Lung (tissue), 11 donors: ENCODE measurements at regions not wholly inside any gene's neighbourhood (a gene's known extent, or its start where the extent isn't known, plus 50 kb on each side); places are given as distances from the start of the nearest gene placed in this dataset.

Experiments
- ATAC-seq: fragments of 200-7000 bp; cut with Tn5 transposase; one replicate; pipeline ENCODE4 v1.9.1; 2020; ENCODE audit warnings: moderate number of reproducible peaks; ENCODE audit not compliant: insufficient read depth, low FRiP score
- DNase-seq, 3 donors: peaks; one replicate each; pipeline ENCODE4 v3.0.0-alpha.2; 2013 to 2017
- H3K27ac ChIP-seq, 2 donors: one replicate each; pipeline ENCODE4 v1.5.1; 2013; ENCODE audit warnings: mild to moderate bottlenecking in 2 of 2, moderate library complexity in 2 of 2, control low read depth in 1 of 2, inconsistent platforms in 1 of 2, low read depth in 1 of 2, low read length in 1 of 2
- H3K27me3 ChIP-seq, 3 donors: one replicate each; pipeline ENCODE4 v1.5.1; 2013; ENCODE audit warnings: low read length in 2 of 3; ENCODE audit not compliant: control insufficient read depth in 3 of 3, insufficient read depth in 3 of 3
- H3K36me3 ChIP-seq, 4 donors: one replicate each; pipeline ENCODE4 v1.5.1; 2013; ENCODE audit warnings: low read length in 4 of 4, mild to moderate bottlenecking in 1 of 4, moderate library complexity in 1 of 4; ENCODE audit not compliant: control insufficient read depth in 4 of 4, insufficient read depth in 4 of 4
- H3K4me1 ChIP-seq, 5 donors: one replicate each; pipeline ENCODE4 v1.5.1; 2013; ENCODE audit warnings: low read length in 5 of 5, mild to moderate bottlenecking in 2 of 5, moderate library complexity in 1 of 5; ENCODE audit not compliant: control insufficient read depth in 5 of 5, insufficient read depth in 5 of 5
- H3K4me3 ChIP-seq: one replicate; pipeline ENCODE4 v1.5.1; 2013; ENCODE audit warnings: mild to moderate bottlenecking, control low read depth, moderate library complexity
- H3K9ac ChIP-seq, 2 donors: one replicate each; pipeline ENCODE4 v1.5.1; 2013; ENCODE audit warnings: low read length in 2 of 2, control low read depth in 1 of 2; ENCODE audit not compliant: insufficient read depth in 1 of 2
- H3K9me3 ChIP-seq, 4 donors: one replicate each; pipeline ENCODE4 v1.5.1; 2013; ENCODE audit warnings: low read length in 3 of 4, mild to moderate bottlenecking in 1 of 4, moderate library complexity in 1 of 4; ENCODE audit not compliant: control insufficient read depth in 4 of 4, insufficient read depth in 3 of 4
- WGBS, 2 donors: extraction: QIAGEN DNeasy Blood & Tissue Kit; methylation state at CpG; one replicate each; pipeline ENCODE4 v1.1.7; 2013; 5-methylcytosine and 5-hydroxymethylcytosine counted together
- TF ChIP-seq, protein P1 (sequence below): IDR thresholded peaks from 2 replicates; pipeline ENCODE4 v1.5.1; 2012; ENCODE audit warnings: mild to moderate bottlenecking; ENCODE audit errors: control extremely low read depth, extremely low read depth
- donor health status: control.
- donor health status: control.
- donor health status: Bipolar disorder and iron deficiency.
- donor health status: healthy.
- donor health status: DM: yes; HTN: yes; CAD: no.

DNA sequence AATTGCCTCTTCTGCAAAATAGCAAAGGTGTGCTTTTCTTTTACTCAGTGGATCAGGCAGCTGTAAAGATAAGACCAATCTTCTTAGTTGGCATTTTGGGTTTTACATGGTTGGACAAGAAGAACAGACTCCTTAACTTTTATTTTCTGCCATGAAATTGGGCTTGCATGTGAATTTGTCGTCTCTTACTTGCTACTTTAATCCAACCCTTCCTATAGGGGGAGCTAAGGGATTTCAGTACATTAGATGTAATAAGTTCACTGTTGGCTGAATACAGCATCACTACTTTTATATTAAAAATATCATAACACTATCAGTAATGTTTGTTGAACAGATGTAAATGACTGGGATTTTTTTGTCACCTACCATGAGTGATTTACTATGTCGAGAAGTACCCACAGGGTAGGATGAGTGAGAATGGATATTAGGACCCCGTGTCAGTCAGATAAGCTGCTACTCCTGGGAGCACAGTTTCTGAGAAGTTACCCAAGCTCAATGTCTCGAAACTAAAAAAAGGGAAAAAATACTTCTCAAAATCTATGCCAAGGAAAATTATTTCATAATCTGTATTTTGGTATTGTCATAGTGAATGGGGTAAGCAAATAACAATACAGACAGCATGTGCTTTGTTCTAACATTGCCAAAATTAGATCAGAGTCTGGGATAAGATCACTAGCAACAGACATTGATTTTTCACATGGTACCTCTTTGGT lies 127.4 kb upstream of the AGR3 start:
- no peaks in the 10 kb centered on the region for H3K9me3 ChIP-seq
- H3K36me3 ChIP-seq = no peaks in the 10 kb centered on the region
- no peak overlapping the region for H3K4me3 ChIP-seq
- H3K9ac ChIP-seq = no peak overlapping the region
- peak; percentile 54 for ATAC-seq
- no peaks in the 10 kb centered on the region for H3K4me1 ChIP-seq
- H3K27ac ChIP-seq = no peak overlapping the region
- no peaks in the 10 kb centered on the region for H3K27me3 ChIP-seq
- 48% methylated on average over 4 of the region's 4 CpGs for WGBS, 2 donors
- DNase-seq = peak in 1 of 3 donors; percentile 21
- TF ChIP-seq, protein P1, sequence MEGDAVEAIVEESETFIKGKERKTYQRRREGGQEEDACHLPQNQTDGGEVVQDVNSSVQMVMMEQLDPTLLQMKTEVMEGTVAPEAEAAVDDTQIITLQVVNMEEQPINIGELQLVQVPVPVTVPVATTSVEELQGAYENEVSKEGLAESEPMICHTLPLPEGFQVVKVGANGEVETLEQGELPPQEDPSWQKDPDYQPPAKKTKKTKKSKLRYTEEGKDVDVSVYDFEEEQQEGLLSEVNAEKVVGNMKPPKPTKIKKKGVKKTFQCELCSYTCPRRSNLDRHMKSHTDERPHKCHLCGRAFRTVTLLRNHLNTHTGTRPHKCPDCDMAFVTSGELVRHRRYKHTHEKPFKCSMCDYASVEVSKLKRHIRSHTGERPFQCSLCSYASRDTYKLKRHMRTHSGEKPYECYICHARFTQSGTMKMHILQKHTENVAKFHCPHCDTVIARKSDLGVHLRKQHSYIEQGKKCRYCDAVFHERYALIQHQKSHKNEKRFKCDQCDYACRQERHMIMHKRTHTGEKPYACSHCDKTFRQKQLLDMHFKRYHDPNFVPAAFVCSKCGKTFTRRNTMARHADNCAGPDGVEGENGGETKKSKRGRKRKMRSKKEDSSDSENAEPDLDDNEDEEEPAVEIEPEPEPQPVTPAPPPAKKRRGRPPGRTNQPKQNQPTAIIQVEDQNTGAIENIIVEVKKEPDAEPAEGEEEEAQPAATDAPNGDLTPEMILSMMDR = peak; percentile 24

GRCh38 chr7:17009933-17010332 lies 128.2 kb upstream of the AGR3 start:
- DNase-seq = no peak
- H3K4me3 ChIP-seq = no peak overlapping the region
- H3K9ac ChIP-seq = no peak overlapping the region
- H3K36me3 ChIP-seq = no peaks in the 10 kb centered on the region
- no peaks in the 10 kb centered on the region for H3K9me3 ChIP-seq
- no peaks in the 10 kb centered on the region for H3K4me1 ChIP-seq
- TF ChIP-seq, protein P1 = no peak
- WGBS, 2 donors = 42 to 56% methylated on average over 1 of the region's 1 CpG
- no peak for ATAC-seq
- H3K27ac ChIP-seq = peak overlapping the region in 1 of 2 donors; percentile 21
- no peaks in the 10 kb centered on the region for H3K27me3 ChIP-seq

GRCh38 chr7:17010637-17011300 lies 129.0 kb upstream of the AGR3 start:
- Histone ChIP-seq H3K4me3 (no peak overlapping the region), H3K9me3 (no peaks in the 10 kb centered on the region), H3K36me3 (no peaks in the 10 kb centered on the region), H3K27ac (no peak overlapping the region), H3K27me3 (no peaks in the 10 kb centered on the region), H3K4me1 (peaks cover 0 to 6% (median 0%) of the 10 kb centered on the region in 5 donors), H3K9ac (no peak overlapping the region)
- WGBS, 2 donors = 44 to 61% methylated on average over 2 of the region's 2 CpGs
- ATAC-seq (no peak), DNase-seq (no peak)
- TF ChIP-seq, protein P1 = no peak
